ENCODE measurements at regions not wholly inside any gene's neighbourhood (a gene's known extent, or its start where the extent isn't known, plus 50 kb on each side); places are given as distances from the start of the nearest gene placed in this dataset.
"Not testable (repeated sequence)": the region's sequence is repeated elsewhere in the genome, so short reads cannot be mapped to it uniquely, and the experiment has no call there.

DNA sequence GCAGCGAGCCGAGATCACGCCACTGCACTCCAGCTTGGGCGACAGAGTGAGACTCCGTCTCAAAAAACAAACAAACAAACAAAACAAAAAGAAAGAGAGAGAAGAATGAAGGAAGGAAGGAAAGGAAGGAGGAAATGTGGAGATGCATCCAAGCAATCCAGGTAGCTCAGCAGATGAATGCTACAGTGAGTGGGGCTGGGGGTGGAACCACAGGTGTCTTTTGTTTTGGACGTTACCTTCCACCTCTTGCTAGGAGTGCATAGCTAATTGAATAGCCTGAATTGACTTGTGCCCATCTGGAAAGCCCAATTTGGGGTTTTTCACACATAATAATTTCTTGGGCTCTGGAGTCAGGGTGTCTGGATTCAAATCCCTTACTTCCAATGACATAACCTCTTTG lies 66.0 kb upstream of the GTF3A start:
- Histone ChIP-seq H3K27ac (no peak overlapping the region), H4K20me1 (ENCODE audit: insufficient read depth) (no peaks in the 10 kb centered on the region), H3K9ac (no peak overlapping the region), H3K27me3 (ENCODE audit: insufficient read depth, low read depth) (no peaks in the 10 kb centered on the region), H3K4me2 (no peak overlapping the region), H3K4me3 (IDR thresholded peaks at IDR 0.05; ENCODE audit: insufficient read depth, low read depth, low read length) (no peak overlapping the region), H3K4me1 (ENCODE audit: low read depth, poor library complexity, severe bottlenecking) (peaks cover 9% of the 10 kb centered on the region), H3K79me2 (ENCODE audit: insufficient read depth, low read depth) (no peaks in the 10 kb centered on the region), H3K36me3 (ENCODE audit: insufficient read depth) (no peaks in the 10 kb centered on the region), H2AFZ (ENCODE audit: low read depth) (no peak overlapping the region)
- TF ChIP-seq, protein P1, sequence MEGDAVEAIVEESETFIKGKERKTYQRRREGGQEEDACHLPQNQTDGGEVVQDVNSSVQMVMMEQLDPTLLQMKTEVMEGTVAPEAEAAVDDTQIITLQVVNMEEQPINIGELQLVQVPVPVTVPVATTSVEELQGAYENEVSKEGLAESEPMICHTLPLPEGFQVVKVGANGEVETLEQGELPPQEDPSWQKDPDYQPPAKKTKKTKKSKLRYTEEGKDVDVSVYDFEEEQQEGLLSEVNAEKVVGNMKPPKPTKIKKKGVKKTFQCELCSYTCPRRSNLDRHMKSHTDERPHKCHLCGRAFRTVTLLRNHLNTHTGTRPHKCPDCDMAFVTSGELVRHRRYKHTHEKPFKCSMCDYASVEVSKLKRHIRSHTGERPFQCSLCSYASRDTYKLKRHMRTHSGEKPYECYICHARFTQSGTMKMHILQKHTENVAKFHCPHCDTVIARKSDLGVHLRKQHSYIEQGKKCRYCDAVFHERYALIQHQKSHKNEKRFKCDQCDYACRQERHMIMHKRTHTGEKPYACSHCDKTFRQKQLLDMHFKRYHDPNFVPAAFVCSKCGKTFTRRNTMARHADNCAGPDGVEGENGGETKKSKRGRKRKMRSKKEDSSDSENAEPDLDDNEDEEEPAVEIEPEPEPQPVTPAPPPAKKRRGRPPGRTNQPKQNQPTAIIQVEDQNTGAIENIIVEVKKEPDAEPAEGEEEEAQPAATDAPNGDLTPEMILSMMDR (conservative IDR thresholded peaks at IDR 0.05; ENCODE audit: low read depth, low read length): no peak

DNA sequence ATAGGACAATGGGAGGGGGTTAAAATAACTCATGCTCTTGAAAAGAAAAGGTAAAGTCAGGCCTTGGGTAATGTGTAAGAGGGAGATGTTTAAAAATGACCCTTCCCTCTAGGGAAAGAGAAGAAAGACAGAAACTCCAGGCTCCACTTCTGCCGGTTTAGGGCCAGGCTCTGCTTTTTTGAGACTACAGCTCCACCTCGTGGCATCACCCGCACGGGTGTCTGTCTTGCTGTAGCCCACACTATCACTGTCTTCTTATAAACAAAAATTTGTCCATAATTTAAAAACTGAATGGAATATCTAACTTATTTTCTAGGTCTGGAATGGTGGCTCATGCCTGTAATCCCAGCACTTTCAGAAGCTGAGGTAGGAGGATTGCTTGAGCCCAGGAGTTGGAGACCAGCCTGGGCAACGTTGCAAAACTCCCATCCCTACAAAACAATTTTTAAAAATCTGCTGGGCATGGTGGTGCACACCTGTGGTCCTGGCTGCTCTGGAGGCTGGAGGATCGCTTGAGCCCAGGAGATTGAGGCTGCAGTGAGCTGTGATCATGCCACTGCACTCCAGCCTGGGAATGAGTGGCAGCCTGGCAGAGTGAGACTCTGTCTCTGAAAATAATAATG lies 65.1 kb upstream of the GTF3A start:
- Histone ChIP-seq H3K4me2 (no peak overlapping the region), H3K27ac (no peak overlapping the region), H3K4me3 (IDR thresholded peaks at IDR 0.05; ENCODE audit: insufficient read depth, low read depth, low read length) (no peak overlapping the region), H3K4me1 (ENCODE audit: low read depth, poor library complexity, severe bottlenecking) (no peaks in the 10 kb centered on the region), H3K79me2 (ENCODE audit: insufficient read depth, low read depth) (no peaks in the 10 kb centered on the region), H3K9ac (no peak overlapping the region), H4K20me1 (ENCODE audit: insufficient read depth) (no peaks in the 10 kb centered on the region), H3K27me3 (ENCODE audit: insufficient read depth, low read depth) (no peaks in the 10 kb centered on the region), H2AFZ (ENCODE audit: low read depth) (no peak overlapping the region), H3K36me3 (ENCODE audit: insufficient read depth) (no peaks in the 10 kb centered on the region)
- TF ChIP-seq, protein P1 (conservative IDR thresholded peaks at IDR 0.05; ENCODE audit: low read depth, low read length): peak; percentile 60

DNA sequence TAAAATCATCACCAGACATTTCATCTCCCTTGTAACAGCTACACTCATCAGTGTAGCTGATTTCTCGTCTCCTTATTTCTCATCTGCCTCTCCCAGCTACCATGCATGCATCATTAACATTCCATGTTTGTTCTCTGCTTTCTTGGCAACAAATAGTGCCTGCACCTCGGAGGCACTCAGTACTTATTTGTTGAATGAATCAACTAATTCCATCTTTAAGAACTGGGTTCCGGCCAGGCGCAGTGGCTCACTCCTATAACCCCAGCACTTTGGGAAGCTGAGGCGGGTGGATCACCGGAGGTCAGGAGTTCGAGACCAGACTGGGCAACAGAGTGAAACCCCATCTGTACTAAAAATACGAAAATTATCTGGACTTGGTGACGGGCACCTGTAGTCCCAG lies 63.9 kb upstream of the GTF3A start:
- Histone ChIP-seq H3K79me2 (ENCODE audit: insufficient read depth, low read depth) (no peaks in the 10 kb centered on the region), H3K4me1 (ENCODE audit: low read depth, poor library complexity, severe bottlenecking) (no peaks in the 10 kb centered on the region), H3K4me3 (IDR thresholded peaks at IDR 0.05; ENCODE audit: insufficient read depth, low read depth, low read length) (no peak overlapping the region), H3K36me3 (ENCODE audit: insufficient read depth) (no peaks in the 10 kb centered on the region), H3K27ac (no peak overlapping the region), H4K20me1 (ENCODE audit: insufficient read depth) (no peaks in the 10 kb centered on the region), H2AFZ (ENCODE audit: low read depth) (no peak overlapping the region), H3K4me2 (no peak overlapping the region), H3K27me3 (ENCODE audit: insufficient read depth, low read depth) (no peaks in the 10 kb centered on the region), H3K9ac (no peak overlapping the region)
- TF ChIP-seq, protein P1 (conservative IDR thresholded peaks at IDR 0.05; ENCODE audit: low read depth, low read length): no peak

DNA sequence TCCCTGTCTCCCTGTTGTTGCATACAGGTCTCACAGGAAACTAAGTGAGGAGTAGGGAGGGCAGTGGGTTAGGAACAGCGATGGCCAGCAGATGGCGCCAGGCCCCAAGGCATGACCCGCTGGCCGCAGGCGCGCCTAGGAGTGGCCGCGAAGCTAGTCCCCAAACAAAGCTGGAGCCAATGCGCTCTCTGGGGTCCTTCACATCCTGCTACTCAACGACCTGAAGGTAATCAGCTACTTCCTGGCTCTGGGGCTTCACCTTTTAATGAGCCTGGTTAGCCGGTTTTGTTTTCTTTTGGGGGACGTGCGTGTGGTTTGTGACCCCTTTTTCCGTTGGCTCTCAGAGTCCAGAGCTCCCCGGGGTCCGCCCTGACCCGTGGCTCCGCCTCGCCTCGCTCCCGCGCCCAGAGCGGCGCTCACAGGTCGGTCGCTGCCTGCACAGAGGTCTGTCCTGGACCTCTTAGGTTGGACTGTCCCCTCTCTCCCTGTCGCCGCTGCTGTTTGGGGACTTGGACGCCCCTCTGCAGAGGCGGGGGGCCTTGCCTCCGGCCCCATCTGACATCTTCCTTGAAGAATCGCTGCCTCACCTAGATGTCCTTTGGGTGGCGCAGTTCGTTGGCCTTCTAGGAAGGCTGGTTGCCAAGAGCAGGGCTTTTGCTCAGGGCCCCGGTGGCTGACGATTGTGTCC lies 62.2 kb upstream of the GTF3A start:
- Histone ChIP-seq H3K4me1 (ENCODE audit: low read depth, poor library complexity, severe bottlenecking) (no peaks in the 10 kb centered on the region), H3K27ac (no peak overlapping the region), H3K4me3 (IDR thresholded peaks at IDR 0.05; ENCODE audit: insufficient read depth, low read depth, low read length) (no peak overlapping the region), H2AFZ (ENCODE audit: low read depth) (peak overlapping the region; percentile 85), H3K9ac (no peak overlapping the region), H4K20me1 (ENCODE audit: insufficient read depth) (no peaks in the 10 kb centered on the region), H3K79me2 (ENCODE audit: insufficient read depth, low read depth) (no peaks in the 10 kb centered on the region), H3K27me3 (ENCODE audit: insufficient read depth, low read depth) (no peaks in the 10 kb centered on the region), H3K36me3 (ENCODE audit: insufficient read depth) (no peaks in the 10 kb centered on the region), H3K4me2 (peak overlapping the region; percentile 36)
- TF ChIP-seq, protein P1 (conservative IDR thresholded peaks at IDR 0.05; ENCODE audit: low read depth, low read length): peak; percentile 77

DNA sequence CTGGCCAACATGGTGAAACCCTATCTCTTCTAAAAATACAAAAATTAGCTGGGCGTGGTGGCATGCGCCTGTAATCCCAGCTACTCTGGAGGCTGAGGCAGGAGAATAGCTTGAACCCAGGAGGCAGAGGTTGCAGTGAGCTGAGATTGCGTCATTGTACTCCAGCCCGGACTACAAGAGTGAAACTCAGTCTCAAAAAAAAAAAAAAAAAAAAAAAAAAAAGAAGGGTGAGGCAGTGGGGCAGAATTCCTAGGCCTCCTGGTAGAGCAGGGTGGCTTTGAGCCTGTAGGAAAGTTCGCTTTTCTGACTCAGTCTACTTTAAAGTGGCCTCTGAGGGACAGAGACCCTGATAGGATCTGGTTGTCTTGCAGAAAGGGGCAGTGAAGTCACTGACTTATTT lies 60.8 kb upstream of the GTF3A start:
- H3K27ac ChIP-seq; H3K27me3 ChIP-seq (ENCODE audit: insufficient read depth, low read depth); H3K4me3 ChIP-seq (IDR thresholded peaks at IDR 0.05; ENCODE audit: insufficient read depth, low read depth, low read length); H3K9ac ChIP-seq; H3K4me1 ChIP-seq (ENCODE audit: low read depth, poor library complexity, severe bottlenecking); H3K36me3 ChIP-seq (ENCODE audit: insufficient read depth); H3K4me2 ChIP-seq; H4K20me1 ChIP-seq (ENCODE audit: insufficient read depth); H3K79me2 ChIP-seq (ENCODE audit: insufficient read depth, low read depth); H2AFZ ChIP-seq (ENCODE audit: low read depth): not testable (repeated sequence)
